GM21576 (cell line): ENCODE measurements at regions not wholly inside any gene's neighbourhood (a gene's known extent, or its start where the extent isn't known, plus 50 kb on each side); places are given as distances from the start of the nearest gene placed in this dataset.

Experiments
- ATAC-seq: cut with Tn5 transposase; IDR thresholded peaks from one replicate; pipeline ENCODE4 v1.9.1; 2021; ENCODE audit warnings: mild to moderate bottlenecking, moderate library complexity; ENCODE audit not compliant: unreplicated experiment

GRCh38 chr15:48031973-48032372 is 88.8 kb upstream of the SLC24A5 start:
- ATAC-seq, result no peak

- no peak for ATAC-seq
These were observed 87.9 kb upstream of the SLC24A5 start for GRCh38 chr15:48032911-48033310.

- no peak for ATAC-seq
These were observed 82.6 kb upstream of the SLC24A5 start for GRCh38 chr15:48038221-48038620.

GRCh38 chr15:48040166-48040817 is 80.5 kb upstream of the SLC24A5 start:
- ATAC-seq, result no peak

GRCh38 chr15:48041454-48041853 is 79.3 kb upstream of the SLC24A5 start:
- ATAC-seq, result no peak

- no peak for ATAC-seq
These were observed 73.9 kb upstream of the SLC24A5 start for GRCh38 chr15:48046813-48047438.

- no peak for ATAC-seq
These were observed 71.1 kb upstream of the SLC24A5 start for GRCh38 chr15:48049736-48050135.

GRCh38 chr15:48052946-48053345 is 67.8 kb upstream of the SLC24A5 start:
- no peak for ATAC-seq

- ATAC-seq, result no peak
These were observed 62.4 kb upstream of the SLC24A5 start for GRCh38 chr15:48058371-48058770.

- no peak for ATAC-seq
These were observed 61.0 kb upstream of the SLC24A5 start for GRCh38 chr15:48059791-48060190.

GRCh38 chr15:48060396-48060795 is 60.4 kb upstream of the SLC24A5 start:
- ATAC-seq, result no peak

- no peak for ATAC-seq
These were observed 59.2 kb upstream of the SLC24A5 start for GRCh38 chr15:48061605-48062004.

GRCh38 chr15:48062148-48062872 is 58.5 kb upstream of the SLC24A5 start:
- no peak for ATAC-seq

GRCh38 chr15:48063411-48063985 is 57.3 kb upstream of the SLC24A5 start:
- ATAC-seq, result no peak

GRCh38 chr15:48064421-48064820 is 56.4 kb upstream of the SLC24A5 start:
- no peak for ATAC-seq

GRCh38 chr15:48066456-48066855 is 54.3 kb upstream of the SLC24A5 start:
- no peak for ATAC-seq
